Activated CD8-positive, alpha-beta memory T cell treated with anti-CD3 and anti-CD28 coated beads, Interleukin-2, amount 10 ng/mL, durations not matched to agents 7 days and 5 days (primary cell): ENCODE measurements at regions not wholly inside any gene's neighbourhood (a gene's known extent, or its start where the extent isn't known, plus 50 kb on each side); places are given as distances from the start of the nearest gene placed in this dataset.

Source experiments
- ATAC-seq: fragments of 150-1000 bp; cut with Tn5 transposase; one replicate; pipeline ENCODE4 v1.10.0; 2021; ENCODE audit warnings: moderate library complexity
- CTCF ChIA-PET: fragments of 350-600 bp; sonication (Branson Sonifier 250); formaldehyde crosslinking; loops from one replicate; lab custom pipeline; 2021; ENCODE audit warnings: antibody characterized with exemption; lab: Charles Lee
- DNase-seq: peaks from one replicate; pipeline ENCODE4 v3.0.0-alpha.2; 2020
- H3K27ac Mint-ChIP-seq: one replicate; pipeline ENCODE4 v1.8.0; 2021; ENCODE audit warnings: mild to moderate bottlenecking, mixed read lengths
- H3K27me3 Mint-ChIP-seq: one replicate; pipeline ENCODE4 v1.8.0; 2021; ENCODE audit warnings: mixed read lengths
- H3K36me3 Mint-ChIP-seq: one replicate; pipeline ENCODE4 v1.8.0; 2021; ENCODE audit warnings: mild to moderate bottlenecking, mixed read lengths
- H3K4me1 Mint-ChIP-seq: one replicate; pipeline ENCODE4 v1.8.0; 2021; ENCODE audit warnings: mixed read lengths
- H3K4me3 Mint-ChIP-seq: one replicate; pipeline ENCODE4 v1.8.0; 2021; ENCODE audit warnings: mild to moderate bottlenecking, moderate library complexity, mixed read lengths
- H3K9me3 Mint-ChIP-seq: one replicate; pipeline ENCODE4 v1.8.0; 2022; ENCODE audit warnings: low read depth, mixed read lengths

- CTCF ChIA-PET, result interaction anchor here (0.8 to 2.3 kb wide), 2 partner anchors 71 to 74 kb away, joined by 5 to 7 read pairs; no protein-coding TSS in a partner anchor
- no peak overlapping the region for H3K27ac Mint-ChIP-seq
- H3K27me3 Mint-ChIP-seq, result peaks cover 7% of the 10 kb centered on the region
- DNase-seq (no peak), ATAC-seq (no peak)
- H3K36me3 Mint-ChIP-seq, result no peaks in the 10 kb centered on the region
- no peak overlapping the region for H3K4me3 Mint-ChIP-seq
- H3K9me3 Mint-ChIP-seq, result no peaks in the 10 kb centered on the region
- H3K4me1 Mint-ChIP-seq, result no peaks in the 10 kb centered on the region
Measured at GRCh38 chr6:148250975-148251685, 91.5 kb upstream of the SASH1 start.

DNA sequence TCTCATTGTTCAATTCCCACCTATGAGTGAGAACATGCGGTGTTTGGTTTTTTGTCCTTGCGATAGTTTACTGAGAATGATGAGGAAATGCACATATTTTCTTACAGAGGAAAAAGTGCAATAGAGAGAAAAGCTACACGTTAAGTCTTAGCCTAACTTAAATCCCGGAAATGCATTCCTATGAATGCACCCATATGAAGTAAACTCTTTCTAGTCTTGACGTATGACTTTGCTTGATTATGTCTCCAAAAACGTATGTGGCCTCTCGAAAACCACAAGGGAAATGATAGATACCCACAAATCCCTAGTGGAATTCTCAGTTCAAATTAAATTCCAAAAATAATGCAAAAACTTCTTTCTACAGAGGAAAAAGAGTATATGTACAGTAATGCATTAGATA is 90.7 kb upstream of the SASH1 start:
- Mint-ChIP-seq H3K27ac (no peak overlapping the region), H3K4me1 (no peaks in the 10 kb centered on the region), H3K9me3 (no peaks in the 10 kb centered on the region), H3K4me3 (no peak overlapping the region), H3K36me3 (no peaks in the 10 kb centered on the region), H3K27me3 (peaks cover 4% of the 10 kb centered on the region)
- ATAC-seq (no peak), DNase-seq (no peak)
- CTCF ChIA-PET, result interaction anchor here (2.3 kb wide), 1 partner anchor 75 kb away, joined by 7 read pairs; no protein-coding TSS in a partner anchor

- Mint-ChIP-seq H3K9me3 (no peaks in the 10 kb centered on the region), H3K4me3 (no peak overlapping the region)
Measured at GRCh38 chr6:148257810-148258209, 84.8 kb upstream of the SASH1 start.

DNA sequence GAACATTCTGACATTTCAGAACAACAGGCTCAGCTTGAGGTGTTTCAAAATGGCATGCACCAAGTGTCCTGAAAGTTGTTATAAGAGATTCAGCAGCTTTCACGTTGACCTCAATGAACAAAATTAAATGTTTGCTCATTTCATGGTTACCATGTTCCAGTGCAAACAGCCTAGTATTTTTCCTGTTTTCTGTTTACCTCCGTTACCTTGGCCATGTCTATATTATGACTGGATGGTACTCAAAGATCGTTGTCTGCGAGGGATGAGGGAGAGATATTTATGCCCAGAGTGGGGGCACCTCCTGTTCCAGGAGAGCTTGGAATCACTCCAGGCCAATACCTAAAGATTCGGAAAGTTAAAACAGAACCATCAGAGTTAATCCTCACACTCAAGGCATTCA is 83.8 kb upstream of the SASH1 start:
- Mint-ChIP-seq H3K9me3 (no peaks in the 10 kb centered on the region), H3K4me1 (no peaks in the 10 kb centered on the region), H3K27ac (no peak overlapping the region), H3K36me3 (no peaks in the 10 kb centered on the region), H3K4me3 (no peak overlapping the region), H3K27me3 (no peaks in the 10 kb centered on the region)
- DNase-seq (no peak), ATAC-seq (no peak)
- CTCF ChIA-PET, result interaction anchor here (1.6 kb wide), 1 partner anchor 81 kb away, joined by 4 read pairs; no protein-coding TSS in a partner anchor

More at GRCh38 chr6:148257810-148258209, 84.8 kb upstream of the SASH1 start:
- Mint-ChIP-seq H3K27ac (no peak overlapping the region), H3K36me3 (no peaks in the 10 kb centered on the region), H3K4me1 (no peaks in the 10 kb centered on the region), H3K27me3 (no peaks in the 10 kb centered on the region)
- CTCF ChIA-PET, result interaction anchor here (1.6 kb wide), 1 partner anchor 80 kb away, joined by 4 read pairs; no protein-coding TSS in a partner anchor
- ATAC-seq, result no peak
- no peak for DNase-seq

- ATAC-seq (no peak), DNase-seq (no peak)
- Mint-ChIP-seq H3K36me3 (no peaks in the 10 kb centered on the region), H3K9me3 (no peaks in the 10 kb centered on the region), H3K27ac (no peak overlapping the region), H3K4me1 (no peaks in the 10 kb centered on the region), H3K4me3 (no peak overlapping the region), H3K27me3 (peaks cover 5% of the 10 kb centered on the region)
- CTCF ChIA-PET, result no interaction called here
Measured at GRCh38 chr6:148261470-148261869, 81.2 kb upstream of the SASH1 start.

DNA sequence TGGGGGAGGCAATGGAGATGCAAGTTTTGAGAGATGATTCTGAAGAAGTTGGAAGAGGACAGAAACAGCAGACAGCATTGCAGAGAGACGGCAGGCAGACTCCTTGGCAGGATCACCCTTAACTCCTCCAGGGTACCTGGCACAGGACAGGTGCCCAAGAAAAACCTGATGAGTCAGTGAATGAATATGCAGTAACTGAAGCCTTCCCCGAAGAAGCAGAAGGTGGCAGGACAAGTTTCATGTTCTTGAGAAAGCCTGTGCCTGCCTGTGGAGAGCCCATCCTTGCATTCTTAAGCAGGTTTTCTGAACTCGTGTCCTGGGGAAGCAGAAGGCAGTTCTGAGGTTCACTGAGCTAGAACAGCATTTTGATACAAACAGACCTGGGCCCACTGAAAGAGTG is 79.6 kb upstream of the SASH1 start:
- Mint-ChIP-seq H3K9me3 (no peaks in the 10 kb centered on the region), H3K4me3 (no peak overlapping the region), H3K27me3 (peaks cover 5% of the 10 kb centered on the region), H3K4me1 (no peaks in the 10 kb centered on the region), H3K27ac (no peak overlapping the region), H3K36me3 (no peaks in the 10 kb centered on the region)
- ATAC-seq (no peak), DNase-seq (no peak)
- CTCF ChIA-PET, result no interaction called here

DNA sequence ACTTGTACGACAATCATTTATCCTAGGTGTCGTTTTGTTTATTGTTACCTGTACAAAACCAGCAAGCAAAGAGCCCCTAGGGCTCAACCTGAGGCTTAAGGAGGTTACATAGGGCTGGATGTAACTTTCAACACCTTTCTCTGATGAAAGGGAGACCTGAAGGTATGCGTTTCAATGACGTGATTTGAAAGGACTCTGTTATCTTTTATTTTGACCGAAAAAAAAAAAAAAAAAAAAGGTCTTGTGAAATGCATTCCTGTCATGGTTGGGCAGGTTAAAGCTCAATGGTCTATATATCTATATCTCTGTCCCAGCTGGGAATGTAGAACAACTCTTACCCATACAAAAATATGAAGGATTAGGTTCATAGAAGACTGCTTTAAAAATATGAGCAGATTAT is 78.7 kb upstream of the SASH1 start:
- CTCF ChIA-PET, result no interaction called here
- Mint-ChIP-seq H3K27ac (no peak overlapping the region), H3K36me3 (no peaks in the 10 kb centered on the region)

DNA sequence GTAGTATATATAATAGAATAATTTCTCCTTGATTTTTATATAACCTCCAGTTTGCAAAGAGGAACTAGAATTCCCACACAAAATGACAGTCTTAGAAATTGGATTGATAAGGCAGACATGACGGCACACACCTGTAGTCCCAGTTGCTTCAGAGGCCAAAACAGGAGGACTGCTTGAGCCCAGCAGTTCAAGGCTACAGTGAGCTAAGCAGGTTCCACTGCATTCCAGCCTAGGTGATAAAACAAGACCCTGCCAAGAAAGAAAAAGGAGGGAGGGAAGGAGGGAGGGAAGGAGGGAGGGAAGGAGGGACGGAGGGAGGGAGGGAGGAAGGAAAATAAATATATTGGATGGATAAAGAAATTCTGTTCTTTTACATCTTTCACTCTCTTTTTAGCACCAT is 77.6 kb upstream of the SASH1 start:
- no peaks in the 10 kb centered on the region for H3K4me1 Mint-ChIP-seq
- DNase-seq, result no peak
- H3K27me3 Mint-ChIP-seq, result peaks cover 5% of the 10 kb centered on the region
- CTCF ChIA-PET, result no interaction called here
- H3K27ac Mint-ChIP-seq, result no peak overlapping the region
- no peaks in the 10 kb centered on the region for H3K36me3 Mint-ChIP-seq
- no peak overlapping the region for H3K4me3 Mint-ChIP-seq
- H3K9me3 Mint-ChIP-seq, result no peaks in the 10 kb centered on the region
- no peak for ATAC-seq

More for the DNA sequence above, 78.7 kb upstream of the SASH1 start:
- Mint-ChIP-seq H3K9me3 (no peaks in the 10 kb centered on the region), H3K27me3 (peaks cover 5% of the 10 kb centered on the region), H3K4me3 (no peak overlapping the region), H3K4me1 (no peaks in the 10 kb centered on the region)
- DNase-seq (no peak), ATAC-seq (no peak)

GRCh38 chr6:148269386-148269785 is 73.3 kb upstream of the SASH1 start:
- peaks cover 9% of the 10 kb centered on the region for H3K27me3 Mint-ChIP-seq

GRCh38 chr6:148271711-148272439 is 70.8 kb upstream of the SASH1 start:
- no peak for ATAC-seq
- peaks cover 9% of the 10 kb centered on the region for H3K27me3 Mint-ChIP-seq
- CTCF ChIA-PET, result no interaction called here
- DNase-seq, result no peak
- H3K9me3 Mint-ChIP-seq, result no peaks in the 10 kb centered on the region
- H3K4me1 Mint-ChIP-seq, result no peaks in the 10 kb centered on the region
- no peak overlapping the region for H3K4me3 Mint-ChIP-seq
- H3K36me3 Mint-ChIP-seq, result no peaks in the 10 kb centered on the region
- no peak overlapping the region for H3K27ac Mint-ChIP-seq

More at GRCh38 chr6:148269386-148269785, 73.3 kb upstream of the SASH1 start:
- no peak overlapping the region for H3K4me3 Mint-ChIP-seq
- H3K4me1 Mint-ChIP-seq, result no peaks in the 10 kb centered on the region
- DNase-seq (no peak), ATAC-seq (no peak)
- H3K27ac Mint-ChIP-seq, result no peak overlapping the region
- no peaks in the 10 kb centered on the region for H3K9me3 Mint-ChIP-seq
- CTCF ChIA-PET, result no interaction called here
- H3K36me3 Mint-ChIP-seq, result no peaks in the 10 kb centered on the region

GRCh38 chr6:148272597-148272996 is 70.0 kb upstream of the SASH1 start:
- no peaks in the 10 kb centered on the region for H3K9me3 Mint-ChIP-seq
- peaks cover 9% of the 10 kb centered on the region for H3K27me3 Mint-ChIP-seq
- ATAC-seq, result no peak
- CTCF ChIA-PET, result no interaction called here
- no peak overlapping the region for H3K27ac Mint-ChIP-seq
- H3K4me3 Mint-ChIP-seq, result no peak overlapping the region
- H3K36me3 Mint-ChIP-seq, result no peaks in the 10 kb centered on the region
- no peaks in the 10 kb centered on the region for H3K4me1 Mint-ChIP-seq
- no peak for DNase-seq

- Mint-ChIP-seq H3K27me3 (peaks cover 9% of the 10 kb centered on the region), H3K4me3 (no peak overlapping the region), H3K36me3 (no peaks in the 10 kb centered on the region), H3K27ac (no peak overlapping the region), H3K4me1 (no peaks in the 10 kb centered on the region), H3K9me3 (no peaks in the 10 kb centered on the region)
- CTCF ChIA-PET, result no interaction called here
- DNase-seq (no peak), ATAC-seq (no peak)
Measured at GRCh38 chr6:148273962-148274752, 68.5 kb upstream of the SASH1 start.

DNA sequence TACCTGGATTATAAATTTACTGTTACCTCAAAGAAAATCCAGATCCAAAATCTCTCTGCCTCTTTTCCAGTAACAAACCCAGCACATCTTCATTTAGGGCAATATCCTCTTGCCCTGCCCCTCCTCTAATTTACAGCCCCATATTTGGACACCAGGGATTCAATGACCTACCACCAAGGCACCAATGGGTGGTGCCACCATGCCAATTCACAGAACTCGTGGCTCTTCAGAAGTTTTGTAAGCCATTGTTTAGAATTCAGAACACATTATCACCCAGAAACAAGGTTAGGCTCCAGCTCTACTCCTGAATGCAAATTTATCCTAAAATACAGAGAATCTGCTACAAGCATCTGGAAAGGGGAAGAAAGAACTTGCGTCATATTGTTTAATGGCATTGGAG is 67.8 kb upstream of the SASH1 start:
- Mint-ChIP-seq H3K4me1 (no peaks in the 10 kb centered on the region), H3K4me3 (no peak overlapping the region), H3K9me3 (no peaks in the 10 kb centered on the region), H3K27ac (no peak overlapping the region), H3K27me3 (peaks cover 9% of the 10 kb centered on the region), H3K36me3 (no peaks in the 10 kb centered on the region)
- DNase-seq (no peak), ATAC-seq (no peak)
- CTCF ChIA-PET, result no interaction called here
